ENCODE measurements at regions not wholly inside any gene's neighbourhood (a gene's known extent, or its start where the extent isn't known, plus 50 kb on each side); places are given as distances from the start of the nearest gene placed in this dataset.

- TF ChIP-seq CTCF (conservative IDR thresholded peaks at IDR 0.05; ENCODE audit: low read depth, low read length) (no peak), EZH2 (IDR thresholded peaks at IDR 0.05; ENCODE audit: low read length, unreplicated experiment) (no peak)
These were observed 153.1 kb upstream of the ARL4C start for GRCh38 chr2:234649951-234650350.
